GM21576 (cell line): ENCODE measurements at regions not wholly inside any gene's neighbourhood (a gene's known extent, or its start where the extent isn't known, plus 50 kb on each side); places are given as distances from the start of the nearest gene placed in this dataset.

ENCODE experiments used
- ATAC-seq: cut with Tn5 transposase; IDR thresholded peaks from one replicate; pipeline ENCODE4 v1.9.1; 2021; ENCODE audit warnings: mild to moderate bottlenecking, moderate library complexity; ENCODE audit not compliant: unreplicated experiment

GRCh38 chr4:127214016-127214415 is 418.7 kb upstream of the INTU start:
- ATAC-seq = no peak

GRCh38 chr4:127214931-127215330 is 417.8 kb upstream of the INTU start:
- ATAC-seq = no peak

GRCh38 chr4:127217586-127218229 is 415.0 kb upstream of the INTU start:
- ATAC-seq = no peak

- ATAC-seq = no peak
Measured at GRCh38 chr4:127219232-127219631, 413.5 kb upstream of the INTU start.

- no peak for ATAC-seq
Measured at GRCh38 chr4:127224556-127224955, 408.2 kb upstream of the INTU start.

- ATAC-seq = no peak
Measured at GRCh38 chr4:127229855-127230608, 402.7 kb upstream of the INTU start.

GRCh38 chr4:127236889-127237288 is 395.9 kb upstream of the INTU start:
- no peak for ATAC-seq

- no peak for ATAC-seq
Measured at GRCh38 chr4:127237581-127237980, 395.2 kb upstream of the INTU start.

GRCh38 chr4:127238956-127239475 is 393.7 kb upstream of the INTU start:
- ATAC-seq = no peak

- no peak for ATAC-seq
Measured at GRCh38 chr4:127239902-127240763, 392.6 kb upstream of the INTU start.

- no peak for ATAC-seq
Measured at GRCh38 chr4:127240764-127241105, 392.0 kb upstream of the INTU start.

GRCh38 chr4:127244515-127244914 is 388.2 kb upstream of the INTU start:
- ATAC-seq = no peak

GRCh38 chr4:127246963-127247952 is 385.5 kb upstream of the INTU start:
- no peak for ATAC-seq

- ATAC-seq = no peak
Measured at GRCh38 chr4:127249066-127249766, 383.5 kb upstream of the INTU start.

- ATAC-seq = no peak
Measured at GRCh38 chr4:127249767-127250108, 383.0 kb upstream of the INTU start.

- ATAC-seq = peak; percentile 66
Measured at GRCh38 chr4:127250577-127250976, 382.2 kb upstream of the INTU start.

- peak; percentile 60 for ATAC-seq
Measured at GRCh38 chr4:127251423-127251822, 381.3 kb upstream of the INTU start.

- ATAC-seq = no peak
Measured at GRCh38 chr4:127256500-127256899, 376.3 kb upstream of the INTU start.

GRCh38 chr4:127261476-127261875 is 371.3 kb upstream of the INTU start:
- ATAC-seq = no peak

- ATAC-seq = no peak
Measured at GRCh38 chr4:127268367-127268766, 364.4 kb upstream of the INTU start.
